ENCODE measurements at regions not wholly inside any gene's neighbourhood (a gene's known extent, or its start where the extent isn't known, plus 50 kb on each side); places are given as distances from the start of the nearest gene placed in this dataset.

- CTCF ChIA-PET: interaction anchor here (0.9 kb wide), 1 partner anchor 17 kb away, joined by 3 read pairs; no protein-coding TSS in a partner anchor
- POLR2A ChIA-PET: no interaction called here
- H3K9me3 Mint-ChIP-seq: no peaks in the 10 kb centered on the region
Measured at GRCh38 chr3:43873723-43874122, 183.0 kb downstream of the ABHD5 start.

DNA sequence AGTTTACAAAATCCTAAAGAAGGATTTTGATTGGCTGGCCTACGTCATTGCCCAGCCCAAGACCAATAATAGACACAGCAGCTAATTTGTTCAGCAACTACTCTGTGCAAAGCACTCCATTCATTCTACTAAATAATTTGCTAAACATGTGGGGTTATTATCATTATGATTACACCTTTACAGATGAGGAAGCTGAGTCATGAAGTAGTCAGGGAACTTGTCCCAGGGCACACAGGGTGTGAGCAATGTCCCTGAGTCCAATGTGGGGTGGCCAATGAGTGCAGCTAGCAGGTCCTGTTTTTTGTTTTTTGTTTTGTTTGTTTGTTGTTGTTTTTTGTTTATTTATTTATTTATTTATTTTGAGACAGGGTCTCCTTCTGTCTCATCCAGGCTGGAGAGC, 183.6 kb downstream of the ABHD5 start:
- H3K36me3 Mint-ChIP-seq (ENCODE audit: low read depth): no peaks in the 10 kb centered on the region
- no peaks in the 10 kb centered on the region for H3K9me3 Mint-ChIP-seq
- peaks cover 15% of the 10 kb centered on the region for H3K27me3 Mint-ChIP-seq
- ChIA-PET CTCF (interaction anchor here (0.9 kb wide), 1 partner anchor 16 kb away, joined by 3 read pairs; no protein-coding TSS in a partner anchor), POLR2A (no interaction called here)
- DNase-seq: no peak
- H3K4me1 Mint-ChIP-seq: no peaks in the 10 kb centered on the region
- H3K27ac Mint-ChIP-seq: no peak overlapping the region
- no peak overlapping the region for H3K4me3 Mint-ChIP-seq

More at GRCh38 chr3:43873723-43874122, 183.0 kb downstream of the ABHD5 start:
- peaks cover 19% of the 10 kb centered on the region for H3K27me3 Mint-ChIP-seq
- H3K4me1 Mint-ChIP-seq: no peaks in the 10 kb centered on the region
- H3K27ac Mint-ChIP-seq: no peak overlapping the region
- no peak overlapping the region for H3K4me3 Mint-ChIP-seq
- H3K36me3 Mint-ChIP-seq (ENCODE audit: low read depth): no peaks in the 10 kb centered on the region
- DNase-seq: no peak

- no peaks in the 10 kb centered on the region for H3K9me3 Mint-ChIP-seq
- no peak overlapping the region for H3K27ac Mint-ChIP-seq
- POLR2A ChIA-PET: no interaction called here
Measured at GRCh38 chr3:43874731-43875130, 184.0 kb downstream of the ABHD5 start.

GRCh38 chr3:43876648-43877047, 185.9 kb downstream of the ABHD5 start:
- Mint-ChIP-seq H3K27ac (no peak overlapping the region), H3K4me1 (no peaks in the 10 kb centered on the region), H3K27me3 (peaks cover 13% of the 10 kb centered on the region), H3K4me3 (no peak overlapping the region), H3K36me3 (ENCODE audit: low read depth) (no peaks in the 10 kb centered on the region), H3K9me3 (no peaks in the 10 kb centered on the region)
- CTCF ChIA-PET: no interaction called here
- no peak for DNase-seq
- POLR2A ChIA-PET: no interaction called here

More at GRCh38 chr3:43874731-43875130, 184.0 kb downstream of the ABHD5 start:
- H3K36me3 Mint-ChIP-seq (ENCODE audit: low read depth): no peaks in the 10 kb centered on the region
- H3K4me3 Mint-ChIP-seq: no peak overlapping the region
- CTCF ChIA-PET: interaction anchor here (0.9 kb wide), 1 partner anchor 16 kb away, joined by 3 read pairs; no protein-coding TSS in a partner anchor
- peaks cover 19% of the 10 kb centered on the region for H3K27me3 Mint-ChIP-seq
- DNase-seq: no peak
- no peaks in the 10 kb centered on the region for H3K4me1 Mint-ChIP-seq

- Mint-ChIP-seq H3K27ac (no peak overlapping the region), H3K36me3 (ENCODE audit: low read depth) (no peaks in the 10 kb centered on the region), H3K9me3 (no peaks in the 10 kb centered on the region), H3K4me3 (no peak overlapping the region), H3K4me1 (no peaks in the 10 kb centered on the region), H3K27me3 (peaks cover 10% of the 10 kb centered on the region)
- DNase-seq: no peak
- POLR2A ChIA-PET: no interaction called here
- CTCF ChIA-PET: no interaction called here
Measured at GRCh38 chr3:43879166-43879565, 188.4 kb downstream of the ABHD5 start.

DNA sequence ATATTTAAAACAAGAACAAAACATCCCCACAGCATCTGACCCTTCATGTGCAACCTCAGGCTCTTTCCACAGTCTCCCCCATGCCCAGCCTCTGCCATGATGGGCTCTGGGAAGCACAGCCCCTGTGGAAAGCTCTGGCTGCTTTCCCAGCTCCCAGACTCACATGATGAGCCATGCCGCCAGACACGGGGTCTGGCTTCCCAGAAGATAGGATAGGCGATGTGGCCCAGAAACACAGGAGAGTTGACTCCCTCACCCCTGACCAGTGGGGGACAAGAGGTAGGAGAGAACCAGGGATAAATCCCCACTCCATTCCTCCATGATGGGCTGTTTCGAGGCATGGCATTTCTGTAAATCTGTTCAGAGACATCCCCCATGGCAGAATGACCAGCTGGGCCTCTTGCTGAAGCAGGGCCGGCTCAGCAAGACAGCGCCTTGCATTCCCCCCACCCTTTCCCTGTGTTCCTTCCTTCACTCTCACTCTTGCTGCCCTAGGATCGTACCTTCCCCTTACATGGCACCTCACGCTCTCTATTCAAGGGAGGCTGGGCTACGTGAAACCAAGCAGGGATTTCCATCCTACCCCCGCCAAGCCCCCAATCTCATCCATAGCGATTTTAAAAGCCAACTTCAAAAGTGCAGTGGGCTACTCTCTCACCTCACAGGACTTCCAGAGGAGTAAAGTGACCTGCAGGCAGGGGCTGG, 192.4 kb downstream of the ABHD5 start:
- ChIA-PET CTCF (no interaction called here), POLR2A (no interaction called here)
- H3K36me3 Mint-ChIP-seq (ENCODE audit: low read depth): no peaks in the 10 kb centered on the region
- no peak for DNase-seq
- H3K4me3 Mint-ChIP-seq: no peak overlapping the region
- H3K9me3 Mint-ChIP-seq: no peaks in the 10 kb centered on the region
- no peak overlapping the region for H3K27ac Mint-ChIP-seq
- H3K4me1 Mint-ChIP-seq: no peaks in the 10 kb centered on the region
- peaks cover 6% of the 10 kb centered on the region for H3K27me3 Mint-ChIP-seq

GRCh38 chr3:43883729-43884396, 193.1 kb downstream of the ABHD5 start:
- CTCF ChIA-PET: no interaction called here
- no peaks in the 10 kb centered on the region for H3K9me3 Mint-ChIP-seq
- POLR2A ChIA-PET: no interaction called here
- H3K4me1 Mint-ChIP-seq: no peaks in the 10 kb centered on the region
- no peak for DNase-seq
- no peak overlapping the region for H3K27ac Mint-ChIP-seq
- H3K36me3 Mint-ChIP-seq (ENCODE audit: low read depth): no peaks in the 10 kb centered on the region
- no peak overlapping the region for H3K4me3 Mint-ChIP-seq
- H3K27me3 Mint-ChIP-seq: peaks cover 9% of the 10 kb centered on the region

DNA sequence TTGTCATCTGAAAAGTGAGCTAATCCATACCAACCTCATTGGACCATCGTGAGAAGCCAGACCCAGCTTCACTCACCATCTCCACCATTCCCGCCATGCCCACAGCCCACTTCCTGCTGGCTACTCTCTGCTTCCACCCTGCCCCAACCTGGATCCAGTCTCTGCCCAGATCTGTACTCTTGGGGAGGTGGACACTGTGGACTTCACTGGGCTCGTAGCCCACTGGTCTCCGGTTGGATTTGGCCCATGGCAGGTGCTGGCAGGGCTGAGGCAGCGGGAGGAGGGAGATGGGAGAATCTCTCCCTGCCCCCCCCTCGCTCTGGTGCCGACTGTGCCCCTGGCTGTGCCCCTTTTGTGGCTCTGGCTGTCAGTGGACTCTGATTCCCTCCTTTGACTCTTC, 193.8 kb downstream of the ABHD5 start:
- DNase-seq: no peak
- Mint-ChIP-seq H3K4me1 (no peaks in the 10 kb centered on the region), H3K27me3 (peaks cover 10% of the 10 kb centered on the region), H3K4me3 (no peak overlapping the region), H3K27ac (no peak overlapping the region), H3K9me3 (no peaks in the 10 kb centered on the region), H3K36me3 (ENCODE audit: low read depth) (no peaks in the 10 kb centered on the region)
- ChIA-PET POLR2A (no interaction called here), CTCF (no interaction called here)

DNA sequence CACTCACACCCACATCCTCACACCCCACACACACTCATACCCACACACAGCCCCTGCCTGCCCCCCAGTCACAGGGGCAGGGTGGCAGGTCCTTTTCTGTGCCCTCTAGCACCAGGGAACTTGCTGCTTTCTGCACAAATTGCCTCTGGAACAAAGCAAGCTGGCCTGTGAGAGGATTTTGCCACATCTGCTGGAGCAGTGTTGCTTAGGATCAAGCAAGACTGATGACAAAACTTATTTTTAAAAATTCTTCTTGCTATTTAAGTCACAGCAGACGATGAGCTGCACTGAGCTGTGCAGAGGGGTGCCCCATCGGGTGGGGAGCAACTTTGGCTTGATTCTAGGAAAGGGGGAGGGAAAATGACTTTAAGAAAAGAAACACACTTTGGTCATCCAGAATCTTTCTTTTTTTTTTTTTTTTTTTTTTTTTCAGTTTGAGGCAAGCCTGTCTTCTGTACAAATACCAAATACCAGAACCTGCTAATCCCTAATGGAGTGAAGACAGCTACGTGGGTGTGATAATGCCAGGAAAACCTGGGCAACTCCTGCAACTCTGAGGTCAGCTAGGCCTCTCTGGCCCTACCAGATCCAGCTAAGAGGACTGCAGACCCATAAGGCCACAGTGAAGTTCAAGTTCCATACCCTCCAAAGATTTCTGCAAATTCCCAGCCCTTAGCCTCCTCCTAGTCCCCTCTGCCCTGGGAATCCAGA, 195.3 kb downstream of the ABHD5 start:
- CTCF ChIA-PET: interaction anchor here (0.7 kb wide), 1 partner anchor 969 kb away, joined by 3 read pairs; no protein-coding TSS in a partner anchor
- POLR2A ChIA-PET: no interaction called here
- no peak overlapping the region for H3K4me3 Mint-ChIP-seq
- H3K36me3 Mint-ChIP-seq (ENCODE audit: low read depth): no peaks in the 10 kb centered on the region
- H3K4me1 Mint-ChIP-seq: no peaks in the 10 kb centered on the region
- H3K27ac Mint-ChIP-seq: no peak overlapping the region
- peaks cover 9% of the 10 kb centered on the region for H3K27me3 Mint-ChIP-seq
- no peak for DNase-seq
- no peaks in the 10 kb centered on the region for H3K9me3 Mint-ChIP-seq

DNA sequence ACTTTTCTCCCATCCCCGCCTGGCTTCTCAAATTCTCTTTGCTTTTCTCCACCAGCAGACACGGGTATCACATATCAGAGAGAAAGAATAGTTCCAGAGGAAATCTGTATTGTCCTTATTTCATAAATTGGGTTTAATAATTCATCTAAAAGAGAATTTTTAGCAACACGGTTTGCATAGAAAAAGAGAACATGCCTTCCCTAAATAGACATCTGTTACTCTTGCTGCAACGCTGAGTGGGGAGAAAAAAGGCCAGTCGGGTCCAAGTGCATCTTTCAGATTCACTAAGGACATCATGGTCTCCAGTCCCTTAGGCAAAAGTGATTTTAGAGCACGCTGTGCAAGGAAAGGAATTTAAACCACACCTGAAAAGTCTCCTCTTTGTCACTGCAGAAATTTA, 201.3 kb downstream of the ABHD5 start:
- ChIA-PET POLR2A (no interaction called here), CTCF (no interaction called here)
- H3K9me3 Mint-ChIP-seq: no peaks in the 10 kb centered on the region
- H3K27ac Mint-ChIP-seq: no peak overlapping the region
- H3K4me1 Mint-ChIP-seq: peaks cover 7% of the 10 kb centered on the region
- no peaks in the 10 kb centered on the region for H3K36me3 Mint-ChIP-seq (ENCODE audit: low read depth)
- H3K4me3 Mint-ChIP-seq: no peak overlapping the region
- peaks cover 53% of the 10 kb centered on the region for H3K27me3 Mint-ChIP-seq
- no peak for DNase-seq

DNA sequence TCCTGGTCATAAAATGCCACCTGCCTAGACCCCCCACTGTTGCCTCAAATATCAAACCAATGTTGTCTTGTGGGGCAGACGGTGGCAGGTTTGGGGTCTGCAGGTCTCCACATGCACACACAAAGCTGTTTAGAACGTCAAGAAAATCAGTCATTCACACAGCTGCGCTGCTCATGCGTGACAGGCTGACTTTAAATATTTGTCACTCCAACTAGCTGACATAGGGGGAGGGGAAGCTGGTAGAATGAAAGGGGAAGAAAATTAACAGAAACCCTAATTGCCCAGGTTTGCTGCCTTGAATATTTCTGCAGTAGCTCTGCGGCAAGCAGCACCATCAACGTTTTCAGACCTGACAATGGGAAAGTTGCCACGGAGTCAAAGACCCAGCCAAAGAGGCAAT, 201.8 kb downstream of the ABHD5 start:
- DNase-seq: no peak
- peaks cover 7% of the 10 kb centered on the region for H3K4me1 Mint-ChIP-seq
- ChIA-PET CTCF (no interaction called here), POLR2A (no interaction called here)
- peaks cover 54% of the 10 kb centered on the region for H3K27me3 Mint-ChIP-seq
- H3K36me3 Mint-ChIP-seq (ENCODE audit: low read depth): no peaks in the 10 kb centered on the region
- H3K27ac Mint-ChIP-seq: no peak overlapping the region
- H3K4me3 Mint-ChIP-seq: no peak overlapping the region
- H3K9me3 Mint-ChIP-seq: no peaks in the 10 kb centered on the region

- Mint-ChIP-seq H3K4me3 (peak overlapping the region; percentile 60), H3K9me3 (no peaks in the 10 kb centered on the region), H3K27ac (no peak overlapping the region), H3K4me1 (peaks cover 7% of the 10 kb centered on the region), H3K27me3 (peaks cover 51% of the 10 kb centered on the region), H3K36me3 (ENCODE audit: low read depth) (no peaks in the 10 kb centered on the region)
- CTCF ChIA-PET: no interaction called here
- POLR2A ChIA-PET: no interaction called here
- no peak for DNase-seq
Measured at GRCh38 chr3:43893727-43894126, 203.0 kb downstream of the ABHD5 start.
